SK-N-SH (cell line): ENCODE measurements at regions not wholly inside any gene's neighbourhood (a gene's known extent, or its start where the extent isn't known, plus 50 kb on each side); places are given as distances from the start of the nearest gene placed in this dataset.

Experiments used
- EP300 ChIP-seq, 2 experiments: IDR thresholded peaks; 2 replicates each; pipeline versions ENCODE4 v1.4.0 to v1.6.1; 2012; ENCODE audit warnings: borderline replicate concordance in 1 of 2, low read depth in 1 of 2, low read length in 1 of 2
- GABPA ChIP-seq: IDR thresholded peaks from 2 replicates; pipeline ENCODE4 v1.4.0; 2012; ENCODE audit warnings: low read depth, mild to moderate bottlenecking
- JUND ChIP-seq: IDR thresholded peaks from 2 replicates; pipeline ENCODE4 v1.4.0; 2012
- MAX ChIP-seq: IDR thresholded peaks from 2 replicates; pipeline ENCODE4 v1.4.0; 2012; ENCODE audit warnings: low read depth
- NFIC ChIP-seq: IDR thresholded peaks from 2 replicates; pipeline ENCODE4 v1.4.0; 2012; ENCODE audit warnings: borderline replicate concordance
- NRF1 ChIP-seq: IDR thresholded peaks from 2 replicates; pipeline ENCODE4 v1.6.1; 2012; ENCODE audit warnings: low read depth, mild to moderate bottlenecking, low read length
- POLR2AphosphoS5 ChIP-seq: IDR thresholded peaks from 2 replicates; pipeline ENCODE4 v1.6.1; 2012; ENCODE audit warnings: low read depth, low read length
- RCOR1 ChIP-seq: fragments of 150-350 bp; IDR thresholded peaks from 2 replicates; pipeline ENCODE4 v1.6.1; 2017; ENCODE audit warnings: antibody characterized with exemption, low read length
- SIN3A ChIP-seq: IDR thresholded peaks from 2 replicates; pipeline ENCODE4 v1.6.1; 2012; ENCODE audit warnings: low read depth, mild to moderate bottlenecking, low read length, moderate library complexity, borderline replicate concordance
- YY1 ChIP-seq: IDR thresholded peaks from 2 replicates; pipeline ENCODE4 v1.4.0; 2012; ENCODE audit warnings: low read depth, mild to moderate bottlenecking
- TF ChIP-seq, protein P1 (sequence below): fragments of 200-600 bp; sonication (generic); IDR thresholded peaks from 2 replicates; pipeline ENCODE4 v1.6.1; 2017; ENCODE audit warnings: antibody characterized with exemption, mild to moderate bottlenecking, moderate library complexity
- TF ChIP-seq, protein P2 (sequence below): IDR thresholded peaks from 2 replicates; pipeline ENCODE4 v1.4.0; 2012; ENCODE audit warnings: low read depth, borderline replicate concordance
- TF ChIP-seq, protein P3 (sequence below): fragments of 150-350 bp; IDR thresholded peaks from 2 replicates; pipeline ENCODE4 v1.6.1; 2017; ENCODE audit warnings: antibody characterized with exemption, low read length, low read depth, borderline replicate concordance
- TF ChIP-seq, protein P4 (sequence below): IDR thresholded peaks from 2 replicates; pipeline ENCODE4 v1.6.1; 2012; ENCODE audit warnings: mild to moderate bottlenecking, low read depth, low read length, moderate library complexity

GRCh38 chrX:22674932-22675331, 324.8 kb upstream of the DDX53 start:
- TF ChIP-seq JUND (no peak), POLR2AphosphoS5 (no peak), MAX (no peak), NRF1 (no peak), YY1 (no peak), EP300 (IDR thresholded peaks at IDR 0.05; ENCODE audit: borderline replicate concordance in 1 of 2, low read depth in 1 of 2, low read length in 1 of 2) (no peak), GABPA (no peak), NFIC (no peak), RCOR1 (no peak), SIN3A (no peak)
- TF ChIP-seq, protein P1, sequence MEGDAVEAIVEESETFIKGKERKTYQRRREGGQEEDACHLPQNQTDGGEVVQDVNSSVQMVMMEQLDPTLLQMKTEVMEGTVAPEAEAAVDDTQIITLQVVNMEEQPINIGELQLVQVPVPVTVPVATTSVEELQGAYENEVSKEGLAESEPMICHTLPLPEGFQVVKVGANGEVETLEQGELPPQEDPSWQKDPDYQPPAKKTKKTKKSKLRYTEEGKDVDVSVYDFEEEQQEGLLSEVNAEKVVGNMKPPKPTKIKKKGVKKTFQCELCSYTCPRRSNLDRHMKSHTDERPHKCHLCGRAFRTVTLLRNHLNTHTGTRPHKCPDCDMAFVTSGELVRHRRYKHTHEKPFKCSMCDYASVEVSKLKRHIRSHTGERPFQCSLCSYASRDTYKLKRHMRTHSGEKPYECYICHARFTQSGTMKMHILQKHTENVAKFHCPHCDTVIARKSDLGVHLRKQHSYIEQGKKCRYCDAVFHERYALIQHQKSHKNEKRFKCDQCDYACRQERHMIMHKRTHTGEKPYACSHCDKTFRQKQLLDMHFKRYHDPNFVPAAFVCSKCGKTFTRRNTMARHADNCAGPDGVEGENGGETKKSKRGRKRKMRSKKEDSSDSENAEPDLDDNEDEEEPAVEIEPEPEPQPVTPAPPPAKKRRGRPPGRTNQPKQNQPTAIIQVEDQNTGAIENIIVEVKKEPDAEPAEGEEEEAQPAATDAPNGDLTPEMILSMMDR = no peak
- TF ChIP-seq, protein P2, sequence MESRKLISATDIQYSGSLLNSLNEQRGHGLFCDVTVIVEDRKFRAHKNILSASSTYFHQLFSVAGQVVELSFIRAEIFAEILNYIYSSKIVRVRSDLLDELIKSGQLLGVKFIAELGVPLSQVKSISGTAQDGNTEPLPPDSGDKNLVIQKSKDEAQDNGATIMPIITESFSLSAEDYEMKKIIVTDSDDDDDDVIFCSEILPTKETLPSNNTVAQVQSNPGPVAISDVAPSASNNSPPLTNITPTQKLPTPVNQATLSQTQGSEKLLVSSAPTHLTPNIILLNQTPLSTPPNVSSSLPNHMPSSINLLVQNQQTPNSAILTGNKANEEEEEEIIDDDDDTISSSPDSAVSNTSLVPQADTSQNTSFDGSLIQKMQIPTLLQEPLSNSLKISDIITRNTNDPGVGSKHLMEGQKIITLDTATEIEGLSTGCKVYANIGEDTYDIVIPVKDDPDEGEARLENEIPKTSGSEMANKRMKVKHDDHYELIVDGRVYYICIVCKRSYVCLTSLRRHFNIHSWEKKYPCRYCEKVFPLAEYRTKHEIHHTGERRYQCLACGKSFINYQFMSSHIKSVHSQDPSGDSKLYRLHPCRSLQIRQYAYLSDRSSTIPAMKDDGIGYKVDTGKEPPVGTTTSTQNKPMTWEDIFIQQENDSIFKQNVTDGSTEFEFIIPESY = no peak
- TF ChIP-seq, protein P3, sequence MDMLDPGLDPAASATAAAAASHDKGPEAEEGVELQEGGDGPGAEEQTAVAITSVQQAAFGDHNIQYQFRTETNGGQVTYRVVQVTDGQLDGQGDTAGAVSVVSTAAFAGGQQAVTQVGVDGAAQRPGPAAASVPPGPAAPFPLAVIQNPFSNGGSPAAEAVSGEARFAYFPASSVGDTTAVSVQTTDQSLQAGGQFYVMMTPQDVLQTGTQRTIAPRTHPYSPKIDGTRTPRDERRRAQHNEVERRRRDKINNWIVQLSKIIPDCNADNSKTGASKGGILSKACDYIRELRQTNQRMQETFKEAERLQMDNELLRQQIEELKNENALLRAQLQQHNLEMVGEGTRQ = no peak
- TF ChIP-seq, protein P4, sequence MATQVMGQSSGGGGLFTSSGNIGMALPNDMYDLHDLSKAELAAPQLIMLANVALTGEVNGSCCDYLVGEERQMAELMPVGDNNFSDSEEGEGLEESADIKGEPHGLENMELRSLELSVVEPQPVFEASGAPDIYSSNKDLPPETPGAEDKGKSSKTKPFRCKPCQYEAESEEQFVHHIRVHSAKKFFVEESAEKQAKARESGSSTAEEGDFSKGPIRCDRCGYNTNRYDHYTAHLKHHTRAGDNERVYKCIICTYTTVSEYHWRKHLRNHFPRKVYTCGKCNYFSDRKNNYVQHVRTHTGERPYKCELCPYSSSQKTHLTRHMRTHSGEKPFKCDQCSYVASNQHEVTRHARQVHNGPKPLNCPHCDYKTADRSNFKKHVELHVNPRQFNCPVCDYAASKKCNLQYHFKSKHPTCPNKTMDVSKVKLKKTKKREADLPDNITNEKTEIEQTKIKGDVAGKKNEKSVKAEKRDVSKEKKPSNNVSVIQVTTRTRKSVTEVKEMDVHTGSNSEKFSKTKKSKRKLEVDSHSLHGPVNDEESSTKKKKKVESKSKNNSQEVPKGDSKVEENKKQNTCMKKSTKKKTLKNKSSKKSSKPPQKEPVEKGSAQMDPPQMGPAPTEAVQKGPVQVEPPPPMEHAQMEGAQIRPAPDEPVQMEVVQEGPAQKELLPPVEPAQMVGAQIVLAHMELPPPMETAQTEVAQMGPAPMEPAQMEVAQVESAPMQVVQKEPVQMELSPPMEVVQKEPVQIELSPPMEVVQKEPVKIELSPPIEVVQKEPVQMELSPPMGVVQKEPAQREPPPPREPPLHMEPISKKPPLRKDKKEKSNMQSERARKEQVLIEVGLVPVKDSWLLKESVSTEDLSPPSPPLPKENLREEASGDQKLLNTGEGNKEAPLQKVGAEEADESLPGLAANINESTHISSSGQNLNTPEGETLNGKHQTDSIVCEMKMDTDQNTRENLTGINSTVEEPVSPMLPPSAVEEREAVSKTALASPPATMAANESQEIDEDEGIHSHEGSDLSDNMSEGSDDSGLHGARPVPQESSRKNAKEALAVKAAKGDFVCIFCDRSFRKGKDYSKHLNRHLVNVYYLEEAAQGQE = no peak
